Activated naive CD4-positive, alpha-beta T cell treated with anti-CD3 and anti-CD28 coated beads, Interleukin-2, amount 10 ng/mL, durations not matched to agents 7 days and 5 days (primary cell): ENCODE measurements at regions not wholly inside any gene's neighbourhood (a gene's known extent, or its start where the extent isn't known, plus 50 kb on each side); places are given as distances from the start of the nearest gene placed in this dataset.
"Not testable (repeated sequence)": the region's sequence is repeated elsewhere in the genome, so short reads cannot be mapped to it uniquely, and the experiment has no call there.

ENCODE experiments used
- CTCF ChIA-PET: fragments of 350-600 bp; sonication (Branson Sonifier 250); formaldehyde crosslinking; loops from one replicate; lab custom pipeline; 2021; ENCODE audit warnings: antibody characterized with exemption; lab: Charles Lee
- DNase-seq: peaks from one replicate; pipeline ENCODE4 v3.0.0-alpha.2; 2020
- H3K27ac Mint-ChIP-seq: one replicate; pipeline ENCODE4 v1.8.0; 2021; ENCODE audit warnings: mild to moderate bottlenecking, moderate library complexity, mixed read lengths
- H3K27me3 Mint-ChIP-seq: one replicate; pipeline ENCODE4 v1.8.0; 2021; ENCODE audit warnings: mild to moderate bottlenecking, mixed read lengths
- H3K36me3 Mint-ChIP-seq: one replicate; pipeline ENCODE4 v1.8.0; 2021; ENCODE audit warnings: mixed read lengths
- H3K4me1 Mint-ChIP-seq: one replicate; pipeline ENCODE4 v1.8.0; 2021; ENCODE audit warnings: mixed read lengths
- H3K4me3 Mint-ChIP-seq: one replicate; pipeline ENCODE4 v1.8.0; 2021; ENCODE audit warnings: mild to moderate bottlenecking, moderate library complexity, mixed read lengths
- H3K9me3 Mint-ChIP-seq: one replicate; pipeline ENCODE4 v1.8.0; 2021; ENCODE audit warnings: mixed read lengths

GRCh38 chr18:1778496-1779178 is 792.7 kb downstream of the METTL4 start:
- no peak overlapping the region for H3K27ac Mint-ChIP-seq
- CTCF ChIA-PET, result no interaction called here
- DNase-seq, result no peak
- no peaks in the 10 kb centered on the region for H3K4me1 Mint-ChIP-seq
- no peaks in the 10 kb centered on the region for H3K27me3 Mint-ChIP-seq
- peaks cover 3% of the 10 kb centered on the region for H3K9me3 Mint-ChIP-seq
- H3K36me3 Mint-ChIP-seq, result no peaks in the 10 kb centered on the region
- no peak overlapping the region for H3K4me3 Mint-ChIP-seq

- Mint-ChIP-seq H3K4me3 (no peak overlapping the region), H3K27me3 (no peaks in the 10 kb centered on the region)
- CTCF ChIA-PET, result no interaction called here
These were observed 791.7 kb downstream of the METTL4 start for GRCh38 chr18:1779587-1779986.

DNA sequence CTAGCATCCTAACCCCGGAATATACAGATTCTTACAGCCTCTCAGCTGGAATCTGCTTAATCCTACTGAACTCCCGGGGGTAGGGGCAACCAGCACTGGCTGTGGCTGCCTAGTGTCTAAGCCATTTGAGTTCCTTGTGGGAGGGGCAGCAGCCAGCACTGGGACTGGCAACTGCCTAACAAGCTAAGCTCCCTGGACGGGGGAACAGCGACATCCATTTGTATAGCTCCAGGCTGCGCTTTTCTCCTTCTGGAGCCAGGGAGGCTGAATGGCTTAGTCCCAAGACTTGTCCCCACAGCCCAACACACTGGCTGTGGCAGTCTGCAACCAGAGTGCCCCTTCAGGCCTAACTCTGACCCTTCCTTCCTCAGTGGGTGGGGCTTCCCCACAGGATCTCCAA is 787.2 kb downstream of the METTL4 start:
- DNase-seq, result no peak
- H3K4me1 Mint-ChIP-seq, result no peaks in the 10 kb centered on the region
- no peaks in the 10 kb centered on the region for H3K27me3 Mint-ChIP-seq
- H3K36me3 Mint-ChIP-seq, result no peaks in the 10 kb centered on the region
- peaks cover 11% of the 10 kb centered on the region for H3K9me3 Mint-ChIP-seq
- no peak overlapping the region for H3K27ac Mint-ChIP-seq
- CTCF ChIA-PET, result no interaction called here
- H3K4me3 Mint-ChIP-seq, result no peak overlapping the region

More at GRCh38 chr18:1779587-1779986, 791.7 kb downstream of the METTL4 start:
- Mint-ChIP-seq H3K9me3 (peaks cover 3% of the 10 kb centered on the region), H3K27ac (no peak overlapping the region), H3K4me1 (no peaks in the 10 kb centered on the region), H3K36me3 (no peaks in the 10 kb centered on the region)
- no peak for DNase-seq

- H3K27me3 Mint-ChIP-seq, H3K36me3 Mint-ChIP-seq, H3K4me3 Mint-ChIP-seq, H3K4me1 Mint-ChIP-seq, CTCF ChIA-PET, H3K27ac Mint-ChIP-seq, DNase-seq: not testable (repeated sequence)
- peaks cover 11% of the 10 kb centered on the region for H3K9me3 Mint-ChIP-seq
These were observed 785.3 kb downstream of the METTL4 start for GRCh38 chr18:1785980-1786379.

GRCh38 chr18:1796636-1797035 is 774.7 kb downstream of the METTL4 start:
- Mint-ChIP-seq H3K4me3 (no peak overlapping the region), H3K27ac (no peak overlapping the region), H3K36me3 (no peaks in the 10 kb centered on the region), H3K9me3 (no peaks in the 10 kb centered on the region), H3K27me3 (no peaks in the 10 kb centered on the region), H3K4me1 (no peaks in the 10 kb centered on the region)
- CTCF ChIA-PET, result no interaction called here
- no peak for DNase-seq

DNA sequence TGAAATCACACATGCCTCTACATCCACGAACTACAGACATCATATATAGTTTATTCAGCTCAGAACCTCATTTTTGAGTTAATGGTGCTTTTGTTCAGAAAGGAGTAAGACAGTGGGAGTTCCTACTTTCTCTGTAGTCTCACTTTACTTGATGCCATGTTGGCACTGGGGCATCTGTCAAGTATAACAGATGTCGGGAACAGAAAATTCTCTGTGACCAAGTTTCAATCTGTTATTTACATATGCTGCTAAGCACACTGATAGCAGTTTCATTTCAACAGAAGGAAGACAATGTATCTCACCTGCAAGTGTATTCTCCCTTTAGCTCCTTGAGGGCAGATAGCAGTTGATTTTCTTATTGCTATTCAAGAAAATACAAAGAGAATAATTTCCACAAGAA is 774.1 kb downstream of the METTL4 start:
- CTCF ChIA-PET, result no interaction called here
- no peaks in the 10 kb centered on the region for H3K27me3 Mint-ChIP-seq
- H3K9me3 Mint-ChIP-seq, result no peaks in the 10 kb centered on the region
- H3K4me1 Mint-ChIP-seq, result no peaks in the 10 kb centered on the region
- DNase-seq, result no peak
- no peak overlapping the region for H3K4me3 Mint-ChIP-seq
- H3K27ac Mint-ChIP-seq, result no peak overlapping the region
- no peaks in the 10 kb centered on the region for H3K36me3 Mint-ChIP-seq

GRCh38 chr18:1805521-1805920 is 765.8 kb downstream of the METTL4 start:
- no peaks in the 10 kb centered on the region for H3K27me3 Mint-ChIP-seq
- no peak overlapping the region for H3K4me3 Mint-ChIP-seq
- no peak for DNase-seq
- H3K27ac Mint-ChIP-seq, result no peak overlapping the region
- H3K4me1 Mint-ChIP-seq, result no peaks in the 10 kb centered on the region
- no peaks in the 10 kb centered on the region for H3K36me3 Mint-ChIP-seq
- no peaks in the 10 kb centered on the region for H3K9me3 Mint-ChIP-seq
- CTCF ChIA-PET, result no interaction called here

GRCh38 chr18:1806884-1807615 is 764.3 kb downstream of the METTL4 start:
- no peaks in the 10 kb centered on the region for H3K9me3 Mint-ChIP-seq
- no peaks in the 10 kb centered on the region for H3K36me3 Mint-ChIP-seq
- no peak overlapping the region for H3K27ac Mint-ChIP-seq
- DNase-seq, result no peak
- CTCF ChIA-PET, result no interaction called here
- no peaks in the 10 kb centered on the region for H3K4me1 Mint-ChIP-seq
- H3K4me3 Mint-ChIP-seq, result no peak overlapping the region
- no peaks in the 10 kb centered on the region for H3K27me3 Mint-ChIP-seq

DNA sequence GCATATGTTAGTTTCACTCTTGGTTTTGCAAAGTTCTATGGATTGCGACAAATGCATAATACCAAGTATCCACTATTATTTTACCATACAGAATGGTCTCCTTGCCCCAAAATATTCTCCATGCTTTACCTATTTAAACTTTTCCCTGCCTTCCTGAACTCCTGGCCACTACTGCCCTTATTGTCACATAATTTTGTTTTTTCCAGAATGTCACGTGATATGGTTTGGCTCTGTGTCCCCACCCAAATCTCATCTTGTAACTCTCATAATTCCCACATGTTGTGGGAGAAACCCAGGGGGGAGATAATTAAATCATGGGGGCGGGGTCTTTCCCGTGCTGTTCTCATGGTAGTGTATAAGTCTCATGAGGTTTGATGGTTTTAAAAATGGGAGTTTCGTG is 760.0 kb downstream of the METTL4 start:
- Mint-ChIP-seq H3K9me3 (no peaks in the 10 kb centered on the region), H3K27me3 (no peaks in the 10 kb centered on the region), H3K27ac (no peak overlapping the region), H3K36me3 (no peaks in the 10 kb centered on the region), H3K4me3 (no peak overlapping the region), H3K4me1 (no peaks in the 10 kb centered on the region)
- CTCF ChIA-PET, result interaction anchor here (0.6 kb wide), 1 partner anchor 37 kb away, joined by 3 read pairs; no protein-coding TSS in a partner anchor
- DNase-seq, result no peak

DNA sequence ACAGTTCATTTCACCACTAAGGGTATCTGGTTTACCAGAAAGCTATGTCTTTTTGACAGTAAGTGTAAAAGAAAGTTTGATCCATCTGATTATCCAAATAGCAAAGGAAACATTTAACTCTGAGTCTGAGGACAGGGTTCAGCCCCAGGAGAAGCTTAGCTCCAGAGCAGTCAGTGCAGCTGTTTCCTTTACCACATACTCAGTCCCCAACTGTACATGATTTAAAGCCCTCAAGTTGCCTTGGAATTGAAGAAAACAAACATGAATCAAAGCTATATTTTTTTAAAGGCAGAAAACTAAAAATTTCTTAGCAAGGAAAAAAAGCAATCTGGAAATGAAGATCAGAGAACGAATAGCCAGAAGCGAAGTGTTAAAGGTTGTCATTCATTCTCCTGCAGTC is 746.0 kb downstream of the METTL4 start:
- H3K27me3 Mint-ChIP-seq, result no peaks in the 10 kb centered on the region
- no peaks in the 10 kb centered on the region for H3K4me1 Mint-ChIP-seq
- CTCF ChIA-PET, result no interaction called here

GRCh38 chr18:1840878-1841277 is 730.4 kb downstream of the METTL4 start:
- Mint-ChIP-seq H3K4me3 (no peak overlapping the region), H3K27me3 (no peaks in the 10 kb centered on the region), H3K9me3 (peaks cover 5% of the 10 kb centered on the region), H3K36me3 (no peaks in the 10 kb centered on the region), H3K4me1 (no peaks in the 10 kb centered on the region), H3K27ac (no peak overlapping the region)
- CTCF ChIA-PET, result no interaction called here
- DNase-seq, result no peak

More for the DNA sequence above, 746.0 kb downstream of the METTL4 start:
- H3K4me3 Mint-ChIP-seq, result no peak overlapping the region
- no peaks in the 10 kb centered on the region for H3K36me3 Mint-ChIP-seq
- no peaks in the 10 kb centered on the region for H3K9me3 Mint-ChIP-seq
- no peak for DNase-seq
- no peak overlapping the region for H3K27ac Mint-ChIP-seq

DNA sequence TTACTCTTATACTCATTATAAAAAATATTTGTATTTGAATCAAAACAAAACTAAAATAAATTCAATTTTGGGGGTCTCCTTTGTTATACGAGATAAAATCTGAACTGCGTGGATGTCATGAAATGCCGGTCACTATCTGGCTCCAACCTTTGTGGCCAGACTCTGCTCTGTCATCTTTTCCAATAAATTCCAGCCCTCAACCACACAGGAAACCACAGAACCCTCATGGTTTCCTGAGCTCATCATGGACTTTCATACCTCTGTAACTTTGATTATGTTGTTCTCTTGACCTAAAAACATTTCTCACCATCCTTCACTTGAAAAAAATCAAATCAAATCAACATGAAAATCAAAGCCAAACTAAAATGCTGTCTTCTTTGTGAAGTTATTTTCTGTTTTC is 724.7 kb downstream of the METTL4 start:
- Mint-ChIP-seq H3K4me1 (no peaks in the 10 kb centered on the region), H3K27me3 (no peaks in the 10 kb centered on the region), H3K27ac (no peak overlapping the region), H3K36me3 (no peaks in the 10 kb centered on the region), H3K4me3 (no peak overlapping the region), H3K9me3 (peaks cover 2% of the 10 kb centered on the region)
- DNase-seq, result no peak
- CTCF ChIA-PET, result no interaction called here

GRCh38 chr18:1848716-1849115 is 722.6 kb downstream of the METTL4 start:
- Mint-ChIP-seq H3K27me3 (no peaks in the 10 kb centered on the region), H3K4me1 (no peaks in the 10 kb centered on the region), H3K9me3 (peaks cover 4% of the 10 kb centered on the region), H3K36me3 (no peaks in the 10 kb centered on the region), H3K27ac (no peak overlapping the region), H3K4me3 (no peak overlapping the region)
- no peak for DNase-seq
- CTCF ChIA-PET, result no interaction called here

DNA sequence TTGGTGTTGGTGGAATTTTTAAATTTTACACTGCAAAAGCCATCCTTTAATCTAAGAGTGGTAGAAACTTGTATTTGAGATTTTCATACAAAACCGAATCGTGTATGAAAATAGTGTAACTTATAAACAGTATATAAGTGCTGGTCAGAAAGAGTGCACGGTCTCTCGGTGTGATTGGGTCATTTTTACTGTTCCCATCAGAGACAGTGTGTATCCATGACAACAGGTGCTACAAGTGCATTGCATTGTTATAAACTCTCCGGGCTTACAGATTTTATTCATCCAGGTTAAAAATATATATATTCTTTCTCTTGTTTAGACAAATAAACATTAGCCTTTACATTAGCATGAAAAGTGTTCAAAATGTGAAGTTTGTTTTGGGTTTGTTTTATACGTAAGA is 721.9 kb downstream of the METTL4 start:
- Mint-ChIP-seq H3K27ac (no peak overlapping the region), H3K27me3 (no peaks in the 10 kb centered on the region), H3K36me3 (no peaks in the 10 kb centered on the region), H3K9me3 (peaks cover 4% of the 10 kb centered on the region), H3K4me1 (no peaks in the 10 kb centered on the region), H3K4me3 (no peak overlapping the region)
- CTCF ChIA-PET, result no interaction called here
- DNase-seq, result no peak

GRCh38 chr18:1857281-1857680 is 714.0 kb downstream of the METTL4 start:
- H3K9me3 Mint-ChIP-seq, H3K27me3 Mint-ChIP-seq, H3K27ac Mint-ChIP-seq, DNase-seq, H3K36me3 Mint-ChIP-seq, CTCF ChIA-PET, H3K4me1 Mint-ChIP-seq, H3K4me3 Mint-ChIP-seq: not testable (repeated sequence)
